Neuron (in vitro differentiated cells): ENCODE measurements at regions not wholly inside any gene's neighbourhood (a gene's known extent, or its start where the extent isn't known, plus 50 kb on each side); places are given as distances from the start of the nearest gene placed in this dataset.

Experiments used
- H2AFZ ChIP-seq: one replicate; pipeline ENCODE4 v1.6.1; 2013; ENCODE audit warnings: low read depth, mild to moderate bottlenecking, inconsistent platforms, low read length, moderate library complexity
- H3K27me3 ChIP-seq: one replicate; pipeline ENCODE4 v1.6.1; 2013; ENCODE audit warnings: low read length; ENCODE audit not compliant: insufficient read depth
- H3K36me3 ChIP-seq: one replicate; pipeline ENCODE4 v1.6.1; 2013; ENCODE audit warnings: low read length; ENCODE audit not compliant: insufficient read depth
- H3K4me1 ChIP-seq: one replicate; pipeline ENCODE4 v1.6.1; 2013; ENCODE audit warnings: low read length; ENCODE audit not compliant: insufficient read depth
- H3K4me3 ChIP-seq: 2 replicates; pipeline ENCODE4 v1.5.1; 2013; ENCODE audit warnings: mild to moderate bottlenecking, low read length, moderate library complexity
- H3K9me3 ChIP-seq: one replicate; pipeline ENCODE4 v1.6.1; 2013; ENCODE audit warnings: low read length

DNA sequence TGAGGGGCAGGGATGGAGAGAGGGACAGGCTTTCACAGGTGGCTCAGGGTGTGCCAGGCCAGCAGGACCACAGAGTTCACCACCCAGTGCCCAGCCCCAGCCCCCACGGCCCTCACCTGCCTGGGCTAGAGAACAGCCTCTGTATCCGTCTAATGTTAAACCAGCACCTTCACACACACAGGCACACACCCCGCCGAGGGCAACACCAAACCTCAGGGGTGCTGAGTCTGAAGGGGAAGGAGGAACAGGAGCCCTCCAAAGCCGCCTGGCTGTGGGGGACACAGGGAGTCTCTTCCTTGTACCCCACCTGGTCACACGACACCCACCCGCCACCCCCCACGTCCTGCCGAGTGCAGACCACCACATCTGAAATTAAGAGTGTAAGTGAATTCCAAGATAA lies 205.8 kb upstream of the SALL3 start:
- no peaks in the 10 kb centered on the region for H3K36me3 ChIP-seq
- no peaks in the 10 kb centered on the region for H3K4me1 ChIP-seq
- no peak overlapping the region for H2AFZ ChIP-seq
- H3K4me3 ChIP-seq: no peak overlapping the region
- H3K27me3 ChIP-seq: peaks cover 4% of the 10 kb centered on the region
- H3K9me3 ChIP-seq: no peaks in the 10 kb centered on the region

- H3K36me3 ChIP-seq: no peaks in the 10 kb centered on the region
- H2AFZ ChIP-seq: no peak overlapping the region
- H3K9me3 ChIP-seq: no peaks in the 10 kb centered on the region
- peaks cover 4% of the 10 kb centered on the region for H3K27me3 ChIP-seq
- no peak overlapping the region for H3K4me3 ChIP-seq
- H3K4me1 ChIP-seq: no peaks in the 10 kb centered on the region
Observed at GRCh38 chr18:78774741-78775141, 204.9 kb upstream of the SALL3 start.

DNA sequence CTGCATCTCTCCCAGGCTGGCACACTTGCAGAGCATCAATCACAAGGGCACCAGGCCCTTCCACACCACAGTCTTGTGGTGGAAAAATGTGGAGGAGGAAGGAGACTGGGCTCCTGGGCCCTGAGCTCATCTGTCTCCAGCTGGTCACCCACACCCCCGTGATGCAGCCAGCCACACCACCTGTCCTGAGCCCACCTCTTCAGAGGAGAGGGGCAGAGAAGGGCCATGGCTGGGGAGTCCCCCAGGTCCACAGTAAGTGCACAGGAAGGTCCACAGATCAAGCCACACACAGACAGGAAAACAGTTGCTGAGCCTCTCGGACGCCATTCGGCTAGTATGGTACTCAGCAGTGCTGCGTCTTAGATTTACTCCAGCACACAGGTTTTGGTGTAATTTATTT lies 203.5 kb upstream of the SALL3 start:
- no peaks in the 10 kb centered on the region for H3K4me1 ChIP-seq
- H3K36me3 ChIP-seq: no peaks in the 10 kb centered on the region
- H3K27me3 ChIP-seq: peaks cover 4% of the 10 kb centered on the region
- no peak overlapping the region for H2AFZ ChIP-seq
- no peaks in the 10 kb centered on the region for H3K9me3 ChIP-seq
- H3K4me3 ChIP-seq: no peak overlapping the region

DNA sequence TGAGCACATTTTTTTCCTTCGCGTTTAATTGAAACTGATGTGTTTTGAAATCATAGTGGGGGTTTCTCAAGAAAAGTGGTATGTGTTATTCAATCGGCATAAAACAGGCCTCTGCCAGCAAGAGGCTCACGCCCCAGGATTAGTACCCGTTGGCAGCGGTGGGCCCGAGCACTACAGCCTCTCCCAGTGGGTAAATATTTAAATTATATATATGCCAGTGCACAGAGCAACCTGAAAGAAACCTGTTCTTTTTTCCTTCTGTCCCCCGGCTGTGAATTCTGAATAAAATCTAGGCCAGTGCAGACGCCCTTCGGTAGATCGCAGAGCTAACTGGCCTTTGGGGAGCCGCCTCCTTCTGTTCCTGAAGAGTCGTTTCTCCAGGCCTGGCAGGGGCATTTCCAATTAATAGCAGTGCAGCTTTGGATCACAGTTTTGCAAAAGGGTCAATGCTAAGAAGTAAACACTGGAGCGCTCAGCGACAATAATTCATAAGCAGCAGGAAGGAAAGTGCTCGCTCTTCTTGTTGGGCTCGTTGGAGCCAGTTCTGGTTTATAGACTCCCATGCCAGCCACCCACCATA lies 202.8 kb upstream of the SALL3 start:
- peaks cover 2% of the 10 kb centered on the region for H3K27me3 ChIP-seq
- no peaks in the 10 kb centered on the region for H3K9me3 ChIP-seq
- H3K4me3 ChIP-seq: no peak overlapping the region
- H3K36me3 ChIP-seq: no peaks in the 10 kb centered on the region
- no peak overlapping the region for H2AFZ ChIP-seq
- no peaks in the 10 kb centered on the region for H3K4me1 ChIP-seq

GRCh38 chr18:78777992-78778391 lies 201.6 kb upstream of the SALL3 start:
- no peaks in the 10 kb centered on the region for H3K4me1 ChIP-seq
- H3K36me3 ChIP-seq: no peaks in the 10 kb centered on the region
- no peak overlapping the region for H2AFZ ChIP-seq
- no peaks in the 10 kb centered on the region for H3K9me3 ChIP-seq
- no peak overlapping the region for H3K4me3 ChIP-seq
- H3K27me3 ChIP-seq: no peaks in the 10 kb centered on the region

- Histone ChIP-seq H3K9me3 (no peaks in the 10 kb centered on the region), H3K27me3 (no peaks in the 10 kb centered on the region), H3K36me3 (no peaks in the 10 kb centered on the region), H3K4me1 (no peaks in the 10 kb centered on the region), H3K4me3 (no peak overlapping the region), H2AFZ (no peak overlapping the region)
Observed at GRCh38 chr18:78778651-78779050, 201.0 kb upstream of the SALL3 start.

DNA sequence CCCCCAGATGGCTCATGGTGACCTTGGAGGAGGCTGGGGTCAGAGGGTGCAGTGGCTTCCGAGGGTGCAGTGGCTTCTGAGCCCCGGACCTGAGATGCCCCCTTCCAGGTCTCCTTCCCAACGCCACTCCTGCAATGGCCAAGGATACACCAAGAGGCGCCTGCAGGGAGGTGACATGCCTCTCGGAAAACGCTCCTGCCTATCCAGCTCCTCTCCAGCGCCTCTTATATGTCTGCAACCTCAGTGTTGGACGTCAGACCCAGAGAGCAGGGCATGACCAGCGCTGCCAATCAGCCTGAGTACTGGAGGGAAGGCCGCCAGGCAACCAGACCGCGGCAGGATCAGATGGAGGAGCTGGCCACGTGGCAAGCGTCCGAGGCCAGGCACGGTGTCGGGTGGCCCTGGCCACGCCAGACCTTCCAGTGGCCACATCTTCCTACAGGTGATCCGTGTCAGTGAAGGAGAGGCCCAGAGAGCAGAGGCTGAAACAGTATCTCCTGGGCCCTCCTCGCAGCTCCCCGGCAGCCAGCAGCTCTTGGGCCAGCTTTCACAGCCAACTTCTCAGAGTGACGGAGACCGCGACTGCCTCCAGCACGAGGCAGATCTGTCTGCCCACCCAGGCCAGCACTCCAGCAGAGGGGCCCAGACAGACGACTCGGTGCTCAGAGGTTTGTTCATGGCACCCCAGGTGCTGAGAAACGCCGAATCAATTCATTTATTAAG lies 199.5 kb upstream of the SALL3 start:
- Histone ChIP-seq H3K36me3 (no peaks in the 10 kb centered on the region), H3K4me3 (no peak overlapping the region), H3K27me3 (no peaks in the 10 kb centered on the region), H2AFZ (no peak overlapping the region), H3K9me3 (no peaks in the 10 kb centered on the region), H3K4me1 (no peaks in the 10 kb centered on the region)

- no peaks in the 10 kb centered on the region for H3K36me3 ChIP-seq
- H2AFZ ChIP-seq: no peak overlapping the region
- H3K4me3 ChIP-seq: no peak overlapping the region
- H3K4me1 ChIP-seq: no peaks in the 10 kb centered on the region
- peaks cover 2% of the 10 kb centered on the region for H3K27me3 ChIP-seq
- H3K9me3 ChIP-seq: no peaks in the 10 kb centered on the region
Observed at GRCh38 chr18:78780719-78781600, 198.7 kb upstream of the SALL3 start.

DNA sequence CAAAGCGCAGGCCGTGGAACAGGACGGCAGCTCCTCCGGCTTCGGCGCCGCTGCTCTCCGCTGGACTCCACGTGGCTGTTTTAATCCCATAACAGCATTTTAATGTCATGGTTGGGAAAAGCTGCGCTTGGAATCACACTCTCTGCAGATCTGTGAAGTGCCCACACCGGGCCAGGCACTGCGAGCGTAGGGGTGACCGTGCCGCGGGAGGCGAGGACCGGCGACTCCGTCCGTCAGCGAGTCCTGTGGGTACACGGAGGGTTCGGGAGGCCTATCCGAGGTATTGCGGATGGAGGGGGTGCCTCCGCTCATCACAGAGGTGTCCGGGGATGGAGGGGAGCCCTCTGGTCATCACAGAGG lies 198.0 kb upstream of the SALL3 start:
- Histone ChIP-seq H3K4me1 (no peaks in the 10 kb centered on the region), H3K27me3 (peaks cover 2% of the 10 kb centered on the region), H3K9me3 (no peaks in the 10 kb centered on the region), H3K4me3 (no peak overlapping the region), H2AFZ (no peak overlapping the region), H3K36me3 (no peaks in the 10 kb centered on the region)

DNA sequence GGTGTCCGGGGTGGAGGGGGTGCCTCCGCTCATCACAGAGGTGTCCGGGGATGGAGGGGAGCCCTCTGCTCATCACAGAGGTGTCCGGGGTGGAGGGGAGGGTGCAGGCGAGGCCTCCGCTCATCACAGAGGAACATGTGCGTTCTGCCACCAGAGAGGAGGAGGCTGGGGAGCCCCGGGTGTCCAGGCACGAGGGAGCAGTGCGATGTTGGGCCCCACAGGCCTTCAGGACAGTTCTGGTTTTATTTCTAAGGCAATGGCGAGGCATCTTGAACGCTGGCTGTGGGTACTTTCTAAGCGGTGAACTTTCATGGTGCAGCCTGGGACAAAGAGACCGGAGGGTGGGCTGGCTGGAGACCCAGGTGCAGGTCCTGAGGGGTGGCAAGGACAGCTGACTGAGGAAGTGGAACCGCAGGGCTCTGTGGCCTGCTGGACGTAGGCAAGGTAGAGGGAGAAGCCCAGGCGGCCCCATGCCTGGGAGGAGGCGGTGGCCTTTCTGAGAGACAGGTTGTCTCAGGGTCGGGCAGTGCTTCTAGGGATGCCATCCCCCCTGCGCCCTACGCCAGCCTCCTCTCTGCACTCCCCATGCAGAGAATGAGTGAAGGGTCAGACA lies 196.6 kb upstream of the SALL3 start:
- no peaks in the 10 kb centered on the region for H3K9me3 ChIP-seq
- no peak overlapping the region for H3K4me3 ChIP-seq
- peaks cover 4% of the 10 kb centered on the region for H3K27me3 ChIP-seq
- no peaks in the 10 kb centered on the region for H3K36me3 ChIP-seq
- H3K4me1 ChIP-seq: no peaks in the 10 kb centered on the region
- no peak overlapping the region for H2AFZ ChIP-seq

- Histone ChIP-seq H3K4me3 (no peak overlapping the region), H3K27me3 (peaks cover 4% of the 10 kb centered on the region), H3K4me1 (no peaks in the 10 kb centered on the region), H2AFZ (no peak overlapping the region), H3K36me3 (no peaks in the 10 kb centered on the region), H3K9me3 (no peaks in the 10 kb centered on the region)
Observed at GRCh38 chr18:78783564-78783960, 196.1 kb upstream of the SALL3 start.

DNA sequence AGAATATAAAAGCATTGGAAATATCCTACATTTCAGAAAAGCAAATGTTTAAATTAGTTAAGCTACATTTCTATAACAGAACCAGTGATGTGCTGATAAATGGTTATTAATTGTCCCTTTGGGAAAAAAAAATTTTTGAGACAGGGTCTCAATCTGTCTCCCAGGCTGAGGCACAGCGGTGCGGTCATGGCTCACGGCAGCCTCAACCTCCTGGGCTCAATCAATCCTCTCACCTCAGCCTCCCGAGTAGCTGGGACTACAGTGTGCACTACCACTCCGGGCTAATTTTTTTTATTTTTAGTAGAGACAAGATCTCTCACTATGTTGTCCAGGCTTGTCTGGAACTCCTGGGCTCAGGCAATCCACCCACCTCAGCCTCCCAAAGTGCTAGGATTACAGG lies 194.8 kb upstream of the SALL3 start:
- Histone ChIP-seq H3K27me3 (peaks cover 4% of the 10 kb centered on the region), H3K4me1 (no peaks in the 10 kb centered on the region), H2AFZ (no peak overlapping the region), H3K9me3 (no peaks in the 10 kb centered on the region), H3K4me3 (no peak overlapping the region), H3K36me3 (no peaks in the 10 kb centered on the region)

DNA sequence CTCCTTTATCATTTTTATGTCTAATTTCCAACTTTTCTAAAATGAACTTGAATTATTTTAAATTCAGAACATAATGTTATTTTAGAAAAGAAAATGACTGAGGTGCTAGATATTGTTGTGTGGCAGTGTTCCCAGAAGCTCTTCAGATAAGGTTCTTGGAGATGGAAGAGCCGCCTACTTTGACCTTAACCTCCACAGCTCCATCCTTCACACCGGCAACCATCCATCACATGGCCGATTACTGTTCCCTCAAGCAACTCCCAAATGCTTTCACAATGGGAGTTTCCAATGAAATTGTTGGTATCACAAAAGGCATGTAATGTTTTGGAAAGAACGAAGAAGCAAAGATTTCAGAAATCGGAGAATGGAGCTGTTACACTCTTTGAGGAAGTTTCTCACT lies 193.9 kb upstream of the SALL3 start:
- no peak overlapping the region for H3K4me3 ChIP-seq
- H3K36me3 ChIP-seq: no peaks in the 10 kb centered on the region
- H3K4me1 ChIP-seq: no peaks in the 10 kb centered on the region
- peaks cover 4% of the 10 kb centered on the region for H3K27me3 ChIP-seq
- H3K9me3 ChIP-seq: no peaks in the 10 kb centered on the region
- no peak overlapping the region for H2AFZ ChIP-seq
